HG03045 (cell line): ENCODE measurements at regions not wholly inside any gene's neighbourhood (a gene's known extent, or its start where the extent isn't known, plus 50 kb on each side); places are given as distances from the start of the nearest gene placed in this dataset.
"Not testable (repeated sequence)": the region's sequence is repeated elsewhere in the genome, so short reads cannot be mapped to it uniquely, and the experiment has no call there.

Experiments
- ATAC-seq: cut with Tn5 transposase; IDR thresholded peaks from one replicate; pipeline ENCODE4 v1.9.1; 2021; ENCODE audit warnings: mild to moderate bottlenecking, moderate library complexity; ENCODE audit not compliant: unreplicated experiment

DNA sequence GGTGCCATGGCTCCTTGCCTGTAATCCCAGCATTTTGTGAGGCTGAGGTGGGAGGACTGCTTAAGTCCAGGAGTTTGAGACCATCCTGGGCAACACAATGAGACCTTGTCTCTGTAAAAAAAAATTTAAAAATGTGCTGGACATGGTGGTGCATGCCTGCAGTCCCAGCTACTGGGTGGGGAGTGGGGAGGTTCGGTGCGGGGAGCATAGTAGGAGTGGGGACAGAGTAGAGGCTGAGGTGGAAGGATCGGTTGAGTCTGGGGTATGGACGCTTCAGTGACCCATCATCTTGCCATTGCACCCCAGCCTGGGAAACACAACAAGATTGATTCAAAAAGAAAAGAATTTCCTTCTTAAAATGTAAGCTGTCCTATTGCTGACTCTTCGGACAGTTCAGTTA is 1490.0 kb upstream of the GBE1 start:
- ATAC-seq, result no peak

DNA sequence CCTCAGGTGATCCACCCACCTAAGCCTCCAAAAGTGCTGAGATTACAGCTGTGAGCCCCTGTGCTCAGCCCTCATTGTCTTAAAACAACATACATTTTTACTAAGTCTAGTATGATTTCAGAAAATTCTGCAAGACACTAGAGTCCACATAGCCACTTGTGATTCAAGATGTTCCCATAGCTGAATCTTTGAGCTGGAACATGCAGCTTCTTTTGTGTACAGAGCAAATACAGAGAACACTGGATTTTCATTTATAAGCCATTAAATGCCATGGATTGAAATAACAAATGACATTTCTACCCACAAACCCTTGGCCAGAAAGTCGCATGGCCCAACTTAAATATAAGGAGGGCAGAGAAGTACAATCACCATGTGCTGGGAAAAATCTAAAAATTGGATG is 1489.2 kb upstream of the GBE1 start:
- ATAC-seq, result no peak

DNA sequence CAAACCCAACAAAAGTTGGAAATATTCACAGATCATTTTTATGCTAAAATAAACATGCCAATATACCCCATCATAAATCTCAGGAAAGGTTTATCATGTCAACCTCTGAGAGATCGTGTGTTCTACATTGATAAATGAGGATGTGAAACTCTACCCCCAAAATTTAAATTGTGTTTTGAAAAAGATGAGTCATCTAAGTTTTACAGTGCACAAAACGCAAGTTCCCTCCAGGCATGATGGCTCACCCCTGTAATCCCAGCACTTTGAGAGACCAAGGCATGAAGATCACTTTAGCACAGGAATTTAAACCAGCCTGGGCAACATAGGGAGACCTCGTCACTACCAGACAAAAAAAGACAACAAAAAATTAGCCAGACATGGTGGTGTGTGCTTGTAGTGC is 1487.0 kb upstream of the GBE1 start:
- no peak for ATAC-seq

DNA sequence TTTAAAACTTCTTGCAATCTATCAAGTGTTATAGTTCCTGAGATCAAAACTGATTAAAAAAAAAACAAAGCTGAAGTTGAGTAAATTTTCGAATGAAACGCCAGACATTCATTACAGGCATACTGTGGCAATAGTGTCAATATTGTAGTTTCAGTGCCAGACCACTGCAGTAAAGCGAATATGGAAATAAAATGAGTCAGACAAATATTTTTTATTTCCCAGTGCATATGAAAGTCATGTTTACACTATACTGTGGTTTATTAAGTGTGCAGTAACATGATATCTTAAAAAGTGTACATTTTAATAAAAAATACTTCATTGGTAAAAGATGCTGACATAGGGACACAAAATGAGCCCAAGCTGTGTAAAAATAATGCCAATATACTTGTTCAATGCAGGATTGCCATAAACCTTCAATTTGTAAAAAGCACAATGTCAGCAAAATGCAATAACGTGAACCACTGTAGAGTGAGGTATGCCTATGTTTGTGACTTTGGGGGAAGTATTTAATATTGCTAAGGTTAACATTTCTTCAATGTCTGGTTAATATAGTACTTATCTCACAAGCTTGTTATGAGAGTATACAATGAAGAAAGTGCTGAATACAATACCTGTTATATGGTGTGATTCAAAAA is 1473.9 kb upstream of the GBE1 start:
- no peak for ATAC-seq

DNA sequence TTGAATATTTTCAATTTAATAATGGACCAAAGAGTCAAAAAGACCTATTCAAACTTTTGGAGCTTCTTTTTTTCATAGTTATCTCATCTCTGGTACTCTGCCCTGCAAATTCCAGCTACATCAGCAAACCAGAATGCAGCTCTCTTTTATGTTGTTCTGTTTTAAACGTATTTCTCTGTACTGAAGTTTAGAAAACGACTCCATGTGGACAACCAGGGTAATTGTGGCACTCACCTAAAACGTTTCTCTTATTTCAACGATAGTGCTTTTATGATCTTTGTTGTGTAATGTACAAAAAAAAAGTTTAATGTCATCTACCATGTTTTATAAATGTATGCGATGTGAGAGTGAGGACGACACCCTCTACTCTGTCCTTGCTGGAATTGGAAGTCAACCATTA is 1472.3 kb upstream of the GBE1 start:
- no peak for ATAC-seq

DNA sequence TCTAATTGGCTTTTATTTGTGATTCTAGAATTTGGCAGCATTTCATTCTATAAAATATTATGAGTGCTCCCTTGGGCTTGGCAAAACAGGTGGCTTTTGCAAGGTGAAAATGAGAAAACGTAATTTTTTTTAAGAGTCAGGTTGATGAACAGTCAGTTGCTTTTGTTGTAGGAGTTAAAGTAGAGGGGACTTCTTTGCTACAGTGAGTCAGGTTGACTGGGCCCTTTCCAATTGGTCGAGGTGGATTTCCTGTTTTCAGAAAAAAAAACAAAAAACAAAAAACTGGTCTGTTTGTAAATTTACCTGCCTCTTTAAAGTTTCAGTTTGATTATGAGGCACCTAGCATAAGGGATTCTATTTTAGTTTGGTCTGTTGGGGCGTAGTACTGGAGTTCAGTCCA is 1469.4 kb upstream of the GBE1 start:
- ATAC-seq, result no peak

DNA sequence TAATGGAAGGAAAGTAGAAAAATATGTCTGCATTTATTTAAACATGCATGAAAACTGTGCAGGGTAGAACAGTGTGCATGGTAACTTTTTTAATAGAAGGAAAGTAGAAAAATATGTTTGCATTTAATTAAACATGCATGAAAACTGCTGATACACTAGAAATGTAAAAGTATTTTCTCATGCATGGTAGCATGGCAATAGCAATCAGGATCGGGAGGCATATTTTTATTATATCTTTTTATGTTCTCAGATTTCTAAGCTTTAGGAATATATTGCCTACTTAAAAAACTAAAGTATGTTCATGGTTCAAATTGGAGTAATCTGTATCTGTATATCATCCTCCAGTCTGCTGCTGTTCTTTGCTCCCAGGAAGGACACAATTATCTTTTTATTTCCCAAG is 1468.9 kb upstream of the GBE1 start:
- ATAC-seq, result no peak

DNA sequence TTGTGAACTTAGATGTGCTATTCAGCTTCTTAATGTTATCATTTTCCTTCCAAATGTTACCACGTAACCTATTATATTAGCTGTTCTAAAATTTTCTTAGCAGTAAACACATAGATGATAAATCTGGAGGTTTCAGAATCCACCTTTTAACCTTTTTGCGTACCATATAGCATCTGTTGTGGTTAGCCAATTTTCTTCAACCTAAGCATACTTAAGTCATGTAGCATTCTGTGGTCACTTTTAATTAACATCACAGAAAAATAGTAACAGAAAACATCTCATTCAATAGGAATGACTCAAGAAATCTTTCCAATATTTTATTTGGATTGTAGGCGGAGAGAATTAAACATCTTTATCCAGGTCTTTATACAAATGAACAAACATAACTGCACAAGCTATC is 1465.3 kb upstream of the GBE1 start:
- no peak for ATAC-seq

DNA sequence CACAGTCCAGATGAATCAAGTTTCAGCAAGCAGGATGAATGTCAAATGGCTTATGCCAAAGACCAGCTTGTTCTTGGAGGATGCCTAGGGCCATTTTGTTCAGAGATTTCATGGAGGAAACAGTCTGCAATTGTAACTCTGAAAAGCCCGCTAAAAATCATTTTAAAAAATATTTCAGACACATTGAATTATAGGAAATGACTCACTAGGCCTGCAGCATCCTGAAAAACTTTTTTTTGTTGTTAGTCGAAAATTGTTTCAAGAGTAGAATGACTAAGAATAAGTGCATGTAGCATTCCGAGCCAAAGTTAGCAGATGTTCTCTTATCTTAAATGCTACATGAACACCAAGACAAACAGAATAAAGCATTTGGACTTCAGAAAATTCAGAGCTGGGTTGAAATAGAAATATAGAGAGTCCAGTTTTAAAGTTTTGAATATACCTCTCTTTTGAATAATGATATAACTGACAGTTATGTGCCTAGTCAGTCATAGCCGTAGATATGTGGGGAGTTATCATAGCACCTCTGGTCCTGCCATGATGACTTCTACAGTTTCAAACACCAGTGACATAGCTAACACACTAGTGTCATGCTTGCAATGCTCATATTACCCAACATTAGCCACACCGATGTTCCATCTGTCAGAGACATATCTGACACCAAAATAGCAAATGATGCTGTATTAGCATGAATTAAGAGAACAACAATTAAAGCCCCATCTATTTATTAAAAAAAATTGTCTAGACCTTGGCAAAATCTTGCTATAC is 1462.8 kb upstream of the GBE1 start:
- ATAC-seq, result no peak

DNA sequence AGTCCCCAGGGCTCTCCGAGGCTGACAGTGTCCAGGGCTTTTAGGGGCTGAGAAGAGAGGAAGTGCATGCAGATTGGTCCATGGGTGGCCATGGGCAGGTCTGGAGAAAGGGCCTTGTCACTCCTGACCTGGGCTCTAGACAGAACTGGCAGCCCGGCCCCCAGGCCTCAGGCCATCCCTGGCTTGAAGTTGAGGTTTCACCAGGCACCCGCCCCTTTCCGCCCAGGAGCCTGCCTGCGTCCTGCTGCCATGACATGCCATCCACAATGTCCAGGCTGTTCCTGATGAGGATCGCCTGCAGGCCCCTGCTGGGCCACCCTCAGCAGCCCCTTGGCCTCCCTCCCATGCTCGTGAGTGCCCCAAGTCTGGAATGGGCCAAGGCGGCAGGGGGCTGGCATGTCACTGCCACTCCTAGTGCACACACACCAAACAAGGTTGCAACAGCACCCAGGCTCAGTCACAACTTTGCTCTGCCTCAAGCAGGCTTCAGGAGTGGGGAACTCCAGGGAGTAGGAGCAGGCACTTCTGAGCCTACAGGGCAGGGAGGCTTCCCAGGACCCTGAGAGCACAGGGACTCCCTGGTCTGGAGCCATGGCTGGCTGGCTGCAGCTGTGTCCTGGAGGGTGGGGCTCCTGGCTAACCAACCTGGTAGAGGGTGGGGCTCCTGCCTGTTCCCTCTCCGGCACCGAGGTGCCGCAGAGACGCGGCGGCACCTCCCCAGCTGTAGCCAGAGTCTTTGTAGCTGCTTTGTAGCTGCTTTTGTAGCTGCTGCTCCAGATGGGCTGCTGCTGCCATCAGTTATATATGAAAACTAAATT is 1457.1 kb upstream of the GBE1 start:
- no peak for ATAC-seq

DNA sequence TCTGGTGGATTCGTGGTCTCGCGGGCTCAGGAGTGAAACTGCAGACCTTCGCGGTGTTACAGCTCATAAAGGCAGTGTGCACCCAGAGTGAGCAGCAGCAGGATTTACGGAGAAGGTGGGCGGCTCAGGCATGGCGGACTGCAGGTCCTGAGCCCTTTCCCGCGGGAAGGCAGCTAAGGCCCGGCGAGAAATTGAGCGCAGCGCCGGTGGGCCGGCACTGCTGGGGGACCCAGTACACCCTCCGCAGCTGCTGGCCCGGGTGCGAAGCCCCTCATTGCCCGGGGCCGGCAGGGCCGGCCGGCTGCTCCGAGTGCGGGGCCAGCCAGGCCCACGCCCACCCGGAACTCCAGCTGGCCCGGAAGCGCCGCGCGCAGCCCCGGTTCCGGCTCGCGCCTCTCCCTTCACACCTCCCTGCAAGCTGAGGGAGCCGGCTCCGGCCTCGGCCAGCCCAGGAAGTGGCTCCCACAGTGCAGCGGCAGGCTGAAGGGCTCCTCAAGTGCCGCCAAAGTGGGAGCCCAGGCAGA is 1456.2 kb upstream of the GBE1 start:
- not testable (repeated sequence) for ATAC-seq

DNA sequence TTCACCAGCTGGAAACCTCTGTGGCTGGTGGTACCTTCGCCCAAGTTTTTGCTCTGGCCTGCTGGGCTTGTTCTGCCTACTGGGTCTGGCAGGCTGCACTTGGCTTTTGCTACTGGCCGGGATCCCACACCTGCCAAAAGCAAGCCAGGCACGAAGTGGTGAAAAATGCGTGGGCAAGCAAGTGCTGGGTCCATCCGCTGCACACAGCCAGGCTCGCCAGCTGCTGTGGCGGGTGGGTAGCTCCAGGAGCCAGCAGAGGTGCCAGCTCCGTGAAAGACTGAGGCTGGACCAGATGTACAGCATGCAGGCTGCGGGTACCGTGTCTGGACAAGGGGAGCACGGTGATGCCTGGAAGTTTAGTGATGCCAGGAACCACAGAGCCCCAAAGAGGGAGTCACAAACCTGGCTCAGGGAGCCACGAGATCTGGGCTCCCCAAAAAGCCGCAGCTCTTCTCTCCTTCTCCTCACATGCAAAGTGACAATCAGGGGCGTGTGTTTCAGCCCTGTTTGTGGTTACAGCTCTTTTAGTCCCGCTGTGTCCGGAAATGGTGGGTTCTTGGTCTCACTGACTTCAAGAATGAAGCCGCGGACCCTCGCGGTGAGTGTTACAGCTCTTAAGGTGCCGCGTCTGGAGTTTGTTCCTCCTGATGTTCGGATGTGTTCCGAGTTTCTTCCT is 1455.6 kb upstream of the GBE1 start:
- ATAC-seq, result no peak

DNA sequence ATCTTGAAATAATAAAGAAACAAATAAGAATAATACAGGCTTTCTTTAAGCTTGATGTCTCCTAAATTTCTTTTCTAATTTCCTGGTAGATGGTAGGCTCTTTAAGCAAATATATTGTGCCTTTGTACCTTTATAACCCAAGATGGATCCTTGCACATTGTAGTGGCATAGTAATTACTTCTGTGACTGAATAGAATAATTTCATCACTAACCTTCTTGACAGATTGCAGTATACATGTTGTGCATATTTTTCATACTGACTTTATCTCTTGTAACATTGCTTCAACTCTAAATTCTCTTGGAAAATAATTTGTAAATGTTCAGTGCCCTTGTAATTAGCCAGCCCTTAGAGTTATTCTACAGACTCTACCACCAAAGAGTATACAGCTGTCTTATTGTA is 1433.8 kb upstream of the GBE1 start:
- ATAC-seq, result no peak

DNA sequence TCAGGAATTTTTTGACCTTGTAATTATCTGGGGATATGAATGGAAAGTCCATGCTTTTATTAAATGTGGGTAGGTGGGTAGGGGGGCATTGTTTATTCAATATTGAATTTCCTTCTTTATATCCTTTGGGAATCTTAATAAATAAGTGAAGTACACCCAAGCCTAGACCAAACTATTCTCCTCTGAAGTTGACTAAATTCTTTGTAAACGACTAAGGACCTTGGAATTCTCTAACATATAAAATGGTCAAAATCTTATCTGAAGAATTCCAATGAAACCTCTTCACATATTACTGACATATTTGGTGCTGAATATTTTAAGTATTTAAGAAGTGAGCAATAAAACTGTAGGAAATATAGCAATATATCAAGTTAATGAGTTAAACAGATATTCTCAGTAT is 1432.1 kb upstream of the GBE1 start:
- no peak for ATAC-seq

DNA sequence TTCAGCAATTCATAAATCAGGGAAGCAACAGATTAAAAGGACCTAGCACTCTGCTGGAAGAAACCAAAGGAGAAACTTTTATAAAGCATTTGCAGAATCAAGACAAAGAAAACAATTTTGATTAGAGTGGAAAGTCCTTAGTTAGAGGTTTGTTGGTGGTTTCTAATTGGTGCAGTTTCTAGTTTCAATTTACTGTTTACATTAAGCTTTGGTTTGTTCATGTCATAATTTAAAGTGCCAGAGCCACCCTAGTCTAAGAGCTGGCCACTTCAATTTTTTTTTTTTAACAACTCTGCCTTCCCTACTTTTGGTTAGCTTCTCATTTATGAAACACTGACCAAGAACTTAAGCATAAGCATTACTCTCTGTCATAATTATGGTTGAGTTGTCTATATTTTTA is 1428.2 kb upstream of the GBE1 start:
- no peak for ATAC-seq

DNA sequence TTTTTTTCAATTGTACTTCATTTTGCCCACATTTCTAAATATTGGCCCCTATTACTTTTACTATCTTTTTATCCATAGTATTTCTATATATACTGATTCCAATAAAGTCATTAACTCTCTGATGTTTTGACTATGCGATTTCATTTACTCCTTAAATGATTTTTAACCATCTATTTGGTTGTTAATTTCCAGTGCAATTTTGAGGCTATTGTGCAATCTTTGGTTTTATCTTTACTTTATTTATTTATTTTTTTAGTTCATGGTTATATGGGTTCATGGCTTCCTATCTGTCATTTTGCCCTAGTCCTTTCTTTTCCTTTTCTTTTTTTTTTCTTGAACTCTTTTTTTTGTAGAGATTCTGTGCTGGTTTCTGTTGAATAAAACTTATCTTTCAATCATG is 1408.0 kb upstream of the GBE1 start:
- ATAC-seq, result no peak

DNA sequence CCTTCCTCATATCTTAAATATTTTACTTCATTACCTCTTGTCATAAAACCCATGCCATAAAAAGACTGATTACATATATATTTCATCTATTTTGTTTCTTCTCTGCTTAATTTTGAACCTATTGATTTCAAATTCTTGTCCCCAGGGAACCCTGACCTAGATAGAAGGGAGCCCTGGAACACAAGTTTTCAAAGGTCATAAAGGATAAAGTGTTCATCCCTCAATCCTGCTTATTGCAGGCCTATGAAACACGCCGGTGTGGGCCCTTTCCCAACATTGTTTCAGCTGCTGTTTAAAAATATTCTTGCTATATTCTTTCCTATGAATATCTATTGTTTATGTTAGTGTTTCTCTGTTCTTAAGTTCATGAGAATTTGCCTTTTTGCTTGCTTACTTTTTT is 1389.5 kb upstream of the GBE1 start:
- ATAC-seq, result no peak

DNA sequence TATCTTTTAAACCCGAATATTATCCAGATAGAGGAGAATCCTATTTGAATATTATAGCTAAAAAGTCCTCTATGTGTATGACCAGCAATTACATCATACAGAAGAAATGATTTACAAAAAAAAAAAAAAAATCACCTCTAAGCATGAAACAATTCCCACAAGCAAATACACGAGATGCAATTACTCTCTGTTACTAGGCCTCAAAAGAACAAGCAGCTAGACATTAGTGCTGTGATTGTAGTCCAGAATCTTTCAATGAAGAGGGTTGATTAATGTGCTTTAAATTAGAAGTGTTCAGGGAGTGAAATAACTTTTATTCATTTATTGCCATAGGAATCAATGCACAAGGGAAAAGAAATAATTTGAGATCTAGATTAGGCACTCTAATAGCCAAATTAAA is 1379.5 kb upstream of the GBE1 start:
- ATAC-seq, result no peak

DNA sequence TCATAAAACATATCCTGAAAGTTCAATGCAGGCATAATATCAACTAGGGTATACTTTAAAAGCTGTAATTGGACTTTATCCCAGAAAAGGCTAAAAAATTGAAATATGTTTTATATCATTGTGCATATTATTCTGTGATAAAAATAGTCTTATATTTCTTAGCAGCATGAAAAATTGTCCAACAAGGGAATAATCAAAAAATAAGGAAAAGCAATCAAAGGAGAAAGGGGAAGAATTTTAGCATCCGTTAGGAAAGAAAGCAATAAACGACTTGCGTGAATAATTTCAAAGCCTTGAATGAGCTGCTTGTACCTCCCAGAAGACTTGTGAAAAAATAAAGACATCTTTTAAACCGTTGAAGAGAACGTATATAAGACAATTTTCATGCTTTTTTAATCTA is 1369.8 kb upstream of the GBE1 start:
- no peak for ATAC-seq

DNA sequence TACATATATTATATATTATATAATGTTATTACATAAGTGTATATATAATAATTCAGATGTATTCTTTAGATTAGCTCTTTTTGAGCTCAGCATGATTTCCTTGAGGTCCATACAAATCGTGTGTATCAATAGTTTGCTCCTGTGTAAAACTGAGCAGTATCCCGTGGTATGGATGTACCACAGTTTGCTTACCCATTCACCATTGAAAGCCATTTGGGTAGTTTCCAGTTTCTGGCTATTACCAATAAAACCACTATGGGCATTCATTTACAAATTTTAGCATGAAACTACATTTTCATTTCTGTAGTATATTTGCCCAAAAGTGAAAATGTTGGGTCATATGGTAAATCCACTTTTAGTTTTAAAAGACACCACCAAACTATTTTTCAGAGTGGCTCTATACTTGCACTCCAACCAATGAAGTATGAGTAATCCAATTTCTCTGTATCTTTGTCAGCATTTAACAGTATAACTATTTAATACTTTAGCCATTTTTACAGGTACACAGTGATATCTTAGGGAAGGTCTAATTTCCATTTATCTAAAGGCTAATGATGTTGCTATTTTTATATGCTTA is 1361.4 kb upstream of the GBE1 start:
- no peak for ATAC-seq

DNA sequence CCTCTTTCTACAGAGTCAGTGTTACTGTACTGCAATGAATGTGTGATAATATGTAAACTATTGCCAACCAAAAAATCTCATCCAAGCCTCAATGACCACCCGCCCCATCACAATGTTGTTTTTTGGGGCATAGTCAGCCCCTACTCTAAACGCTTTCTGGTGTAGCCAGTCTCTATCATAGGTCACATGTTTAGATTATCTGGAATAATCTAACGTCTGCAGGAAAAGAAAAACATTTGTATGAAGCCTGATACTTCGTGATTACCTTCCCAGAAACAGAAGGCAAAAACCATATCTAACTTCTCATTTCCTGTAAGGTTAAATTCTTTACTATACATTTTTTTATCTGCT is 1331.8 kb upstream of the GBE1 start:
- no peak for ATAC-seq
